ENCODE measurements at regions not wholly inside any gene's neighbourhood (a gene's known extent, or its start where the extent isn't known, plus 50 kb on each side); places are given as distances from the start of the nearest gene placed in this dataset.

- H3K79me2 ChIP-seq (ENCODE audit: low read length): no peaks in the 10 kb centered on the region
- DNase-seq: no peak
- CTCF ChIA-PET: interaction anchor here (1.1 kb wide), 1 partner anchor 12 kb away, joined by 3 read pairs; no protein-coding TSS in a partner anchor
- POLR2A ChIA-PET (ENCODE audit: unreplicated experiment): no interaction called here
- H3K4me1 ChIP-seq (ENCODE audit: insufficient read depth, low read length): no peaks in the 10 kb centered on the region
- H3K9me3 ChIP-seq (ENCODE audit: low read length): no peaks in the 10 kb centered on the region
- BruUV-seq (replicated peaks): no TSS peak
- no peak overlapping the region for H3K4me2 ChIP-seq (ENCODE audit: low read length)
- H2AFZ ChIP-seq (ENCODE audit: low read length): no peak overlapping the region
- no peak for ATAC-seq
- H3K9me2 ChIP-seq (replicated peaks; ENCODE audit: low read length): no peaks in the 10 kb centered on the region
- TF ChIP-seq CTCF (conservative IDR thresholded peaks at IDR 0.05; ENCODE audit: low read depth, low read length) (no peak), EZH2 (IDR thresholded peaks at IDR 0.05; ENCODE audit: low read length, unreplicated experiment) (no peak), EZH2phosphoT487 (IDR thresholded peaks at IDR 0.05; ENCODE audit: borderline replicate concordance, low read length) (no peak)
- H3K36me3 ChIP-seq (ENCODE audit: low read depth, low read length): no peaks in the 10 kb centered on the region
- H3F3A ChIP-seq (ENCODE audit: low read length, unreplicated experiment): no peaks in the 10 kb centered on the region
- intact Hi-C loops (cut with micrococcal nuclease): no loop called here
- H3K4me3 ChIP-seq (ENCODE audit: low read length): no peak overlapping the region
- H4K20me1 ChIP-seq (ENCODE audit: low read length): no peaks in the 10 kb centered on the region
- no peak overlapping the region for H3K9ac ChIP-seq (ENCODE audit: low read length)
- H3K27ac ChIP-seq (ENCODE audit: low read length): no peak overlapping the region
- H3K27me3 ChIP-seq (ENCODE audit: low read length): peaks cover 27% of the 10 kb centered on the region
Observed at GRCh38 chr20:43397147-43397546, 60.5 kb upstream of the SRSF6 start.

GRCh38 chr20:43393052-43393451, 64.6 kb upstream of the SRSF6 start:
- intact Hi-C loops (cut with micrococcal nuclease): no loop called here
- BruUV-seq (replicated peaks): no TSS peak
- no peaks in the 10 kb centered on the region for H3K9me3 ChIP-seq (ENCODE audit: low read length)
- no peaks in the 10 kb centered on the region for H3K79me2 ChIP-seq (ENCODE audit: low read length)
- no peak for ATAC-seq
- DNase-seq: no peak
- H3K9ac ChIP-seq (ENCODE audit: low read length): no peak overlapping the region
- no peaks in the 10 kb centered on the region for H3K4me1 ChIP-seq (ENCODE audit: insufficient read depth, low read length)
- POLR2A ChIA-PET (ENCODE audit: unreplicated experiment): no interaction called here
- H2AFZ ChIP-seq (ENCODE audit: low read length): no peak overlapping the region
- no peak overlapping the region for H3K4me3 ChIP-seq (ENCODE audit: low read length)
- peaks cover 32% of the 10 kb centered on the region for H3K27me3 ChIP-seq (ENCODE audit: low read length)
- H3K4me2 ChIP-seq (ENCODE audit: low read length): no peak overlapping the region
- CTCF ChIA-PET: no interaction called here
- TF ChIP-seq CTCF (conservative IDR thresholded peaks at IDR 0.05; ENCODE audit: low read depth, low read length) (no peak), EZH2phosphoT487 (IDR thresholded peaks at IDR 0.05; ENCODE audit: borderline replicate concordance, low read length) (no peak), EZH2 (IDR thresholded peaks at IDR 0.05; ENCODE audit: low read length, unreplicated experiment) (no peak)
- no peaks in the 10 kb centered on the region for H4K20me1 ChIP-seq (ENCODE audit: low read length)
- H3K27ac ChIP-seq (ENCODE audit: low read length): no peak overlapping the region
- H3K9me2 ChIP-seq (replicated peaks; ENCODE audit: low read length): no peaks in the 10 kb centered on the region
- H3K36me3 ChIP-seq (ENCODE audit: low read depth, low read length): no peaks in the 10 kb centered on the region
- H3F3A ChIP-seq (ENCODE audit: low read length, unreplicated experiment): no peaks in the 10 kb centered on the region

GRCh38 chr20:43392561-43392960, 65.1 kb upstream of the SRSF6 start:
- Histone ChIP-seq H3K4me3 (ENCODE audit: low read length) (no peak overlapping the region), H3K79me2 (ENCODE audit: low read length) (no peaks in the 10 kb centered on the region), H3K9me2 (replicated peaks; ENCODE audit: low read length) (no peaks in the 10 kb centered on the region), H3F3A (ENCODE audit: low read length, unreplicated experiment) (no peaks in the 10 kb centered on the region), H3K27ac (ENCODE audit: low read length) (no peak overlapping the region), H3K36me3 (ENCODE audit: low read depth, low read length) (no peaks in the 10 kb centered on the region), H3K9ac (ENCODE audit: low read length) (no peak overlapping the region), H4K20me1 (ENCODE audit: low read length) (no peaks in the 10 kb centered on the region), H3K9me3 (ENCODE audit: low read length) (no peaks in the 10 kb centered on the region), H3K4me1 (ENCODE audit: insufficient read depth, low read length) (no peaks in the 10 kb centered on the region), H2AFZ (ENCODE audit: low read length) (no peak overlapping the region), H3K4me2 (ENCODE audit: low read length) (no peak overlapping the region), H3K27me3 (ENCODE audit: low read length) (peaks cover 32% of the 10 kb centered on the region)
- CTCF ChIA-PET: no interaction called here
- no peak for ATAC-seq
- DNase-seq: no peak
- TF ChIP-seq EZH2phosphoT487 (IDR thresholded peaks at IDR 0.05; ENCODE audit: borderline replicate concordance, low read length) (no peak), EZH2 (IDR thresholded peaks at IDR 0.05; ENCODE audit: low read length, unreplicated experiment) (no peak), CTCF (conservative IDR thresholded peaks at IDR 0.05; ENCODE audit: low read depth, low read length) (no peak)
- POLR2A ChIA-PET (ENCODE audit: unreplicated experiment): no interaction called here
- no TSS peak for BruUV-seq (replicated peaks)
- intact Hi-C loops (cut with micrococcal nuclease): no loop called here
